K562 (cell line): ENCODE measurements at regions not wholly inside any gene's neighbourhood (a gene's known extent, or its start where the extent isn't known, plus 50 kb on each side); places are given as distances from the start of the nearest gene placed in this dataset.

ENCODE experiments used
- ATAC-seq: fragments of 200-7000 bp; cut with Tn5 transposase; 3 replicates; pipeline ENCODE4 v1.9.1; 2020; ENCODE audit warnings: moderate library complexity
- BruUV-seq: library from RNA; stranded (reverse); fragments of 400-500 nt; replicated peaks from 2 replicates; lab custom pipeline; 2021; lab: Mats Ljungman, UMichigan
- CTCF ChIA-PET: fragments of 300-600 bp; formaldehyde crosslinking; extraction: SDS; loops from one replicate; lab custom pipeline; 2021; ENCODE audit warnings: low intra/inter-chr PET ratio; lab: Yijun Ruan, JAX
- POLR2A ChIA-PET: fragments of 300-600, 350-650 bp; sonication (Branson Sonifier 250); formaldehyde crosslinking; extraction: SDS; loops from one replicate; lab custom pipeline; 2021; ENCODE audit warnings: antibody characterized with exemption, inconsistent platforms; lab: Yijun Ruan, JAX
- DNase-seq, 4 experiments: peaks; one replicate each; pipeline versions ENCODE4 v3.0.0 to v3.0.0-alpha.2; 2011 to 2018; ENCODE audit warnings: low spot score in 3 of 4, mixed read lengths in 3 of 4; ENCODE audit errors: extremely low read depth in 1 of 4
- FAIRE-seq: peaks from 2 replicates; lab custom pipeline; 2011; peaks lifted over from hg19 to GRCh38; lab: Jason Lieb, UNC
- H2AFZ ChIP-seq: 2 replicates; pipeline ENCODE4 v1.6.0; 2011; ENCODE audit warnings: low read depth, low read length, control low read depth, inconsistent platforms
- H3K27ac ChIP-seq: fragments of 200-600 bp; 3 replicates; pipeline ENCODE4 v1.8.0; 2011; ENCODE audit warnings: low read depth, mild to moderate bottlenecking, control low read depth, inconsistent platforms, low read length, moderate library complexity, mixed read lengths; ENCODE audit errors: extremely low read depth
- H3K27me3 ChIP-seq, 2 experiments: fragments of 300-600 bp in 1 of 2; 2 replicates in 1 of 2; 3 replicates in 1 of 2; pipeline versions ENCODE4 v1.6.0 to v1.8.0; 2011; ENCODE audit warnings: inconsistent platforms in 2 of 2, low read length in 2 of 2, mild to moderate bottlenecking in 1 of 2, mixed read lengths in 1 of 2, moderate library complexity in 1 of 2; ENCODE audit not compliant: control insufficient read depth in 2 of 2, insufficient read depth in 2 of 2
- H3K36me3 ChIP-seq: fragments of 300-600 bp; 3 replicates; pipeline ENCODE4 v1.8.0; 2011; ENCODE audit warnings: mild to moderate bottlenecking, low read length, inconsistent platforms; ENCODE audit not compliant: control insufficient read depth, insufficient read depth
- H3K4me1 ChIP-seq, 2 experiments: fragments of 200-600 bp in 1 of 2; replicated peaks in 1 of 2; 2 replicates in 1 of 2; 3 replicates in 1 of 2; pipeline versions ENCODE4 v1.5.1 to v1.8.0; 2011; ENCODE audit warnings: inconsistent platforms in 2 of 2, low read length in 2 of 2, mild to moderate bottlenecking in 1 of 2, mixed read lengths in 1 of 2, moderate library complexity in 1 of 2; ENCODE audit not compliant: control insufficient read depth in 2 of 2, insufficient read depth in 2 of 2
- H3K4me2 ChIP-seq: 2 replicates; pipeline ENCODE4 v1.6.1; 2011; ENCODE audit warnings: low read length, control low read depth, inconsistent platforms, mixed read lengths; ENCODE audit not compliant: insufficient read depth
- H3K4me3 ChIP-seq: fragments of 200-600 bp; sonication (generic), shearing (Covaris generic); 2 replicates; pipeline ENCODE4 v1.5.1; 2016; ENCODE audit warnings: control low read depth, inconsistent platforms
- H3K79me2 ChIP-seq: fragments of 200-600 bp; 3 replicates; pipeline ENCODE4 v1.8.0; 2011; ENCODE audit warnings: low read length, inconsistent platforms; ENCODE audit not compliant: control insufficient read depth, insufficient read depth
- H3K9ac ChIP-seq, 2 experiments: 2 replicates each; pipeline versions ENCODE4 v1.6.0 to v1.6.1; 2011; ENCODE audit warnings: low read depth in 2 of 2, low read length in 2 of 2, control low read depth in 1 of 2, inconsistent platforms in 1 of 2, mild to moderate bottlenecking in 1 of 2, mixed read lengths in 1 of 2; ENCODE audit not compliant: insufficient read depth in 1 of 2
- H3K9me1 ChIP-seq: one replicate; pipeline ENCODE4 v1.6.0; 2011; ENCODE audit warnings: inconsistent platforms, mild to moderate bottlenecking, low read length, moderate library complexity; ENCODE audit not compliant: control insufficient read depth, insufficient read depth
- H3K9me3 ChIP-seq: replicated peaks from 2 replicates; pipeline ENCODE4 v1.5.1; 2011; ENCODE audit warnings: low read depth, low read length, inconsistent platforms; ENCODE audit not compliant: control insufficient read depth, insufficient read depth
- H4K20me1 ChIP-seq: replicated peaks from 2 replicates; pipeline ENCODE4 v1.6.1; 2011; ENCODE audit warnings: low read length, inconsistent platforms, mixed read lengths; ENCODE audit not compliant: control insufficient read depth, insufficient read depth
- ASH1L ChIP-seq: fragments of 450-650 bp; IDR thresholded peaks from 2 replicates; pipeline ENCODE4 v1.6.1; 2018; ENCODE audit warnings: borderline replicate concordance, mild to moderate bottlenecking, low read depth; ENCODE audit not compliant: partially characterized antibody
- BRD9 ChIP-seq: fragments of 450-650 bp; IDR thresholded peaks from 2 replicates; pipeline ENCODE4 v1.6.1; 2018; ENCODE audit warnings: low read depth; ENCODE audit not compliant: partially characterized antibody
- HSF4 ChIP-seq: fragments of 250-450 bp; sonication (Bioruptor Pico); IDR thresholded peaks from 2 replicates; pipeline ENCODE4 v2.1.2; 2022; ENCODE audit warnings: mild to moderate bottlenecking, moderate library complexity, borderline replicate concordance
- POLR2G ChIP-seq: fragments of 200-400 bp; formaldehyde crosslinking; IDR thresholded peaks from 2 replicates; pipeline ENCODE4 v1.6.1; 2017; ENCODE audit warnings: low read depth, mild to moderate bottlenecking, antibody characterized with exemption, low read length, moderate library complexity
- PPARD ChIP-seq: fragments of 250-450 bp; sonication (Bioruptor Pico); IDR thresholded peaks from 2 replicates; pipeline ENCODE4 v1.8.0; 2022; ENCODE audit warnings: inconsistent platforms, mild to moderate bottlenecking, moderate library complexity
- PREB ChIP-seq: sonication (generic); formaldehyde crosslinking; IDR thresholded peaks from 2 replicates; pipeline ENCODE4 v1.8.1; 2023; ENCODE audit warnings: mild to moderate bottlenecking, missing genetic modification reagents
- SMAD1 ChIP-seq: fragments of 150-350 bp; IDR thresholded peaks from 2 replicates; pipeline ENCODE4 v1.6.1; 2014; ENCODE audit warnings: low read length, low read depth; ENCODE audit not compliant: partially characterized antibody
- TCFL5 ChIP-seq: fragments of 250-450 bp; sonication (Bioruptor Pico); conservative IDR thresholded peaks from 2 replicates; pipeline ENCODE4 v1.6.1; 2021; ENCODE audit warnings: mild to moderate bottlenecking, moderate library complexity, matching md5 sums
- ZNF589 ChIP-seq: fragments of 200-800 bp; sonication (Bioruptor generic); IDR thresholded peaks from 2 replicates; pipeline ENCODE4 v1.6.1; 2016; ENCODE audit warnings: low read depth, missing genetic modification characterization, missing compliant biosample characterization
- ZNF592 ChIP-seq: fragments of 450-650 bp; IDR thresholded peaks from 2 replicates; pipeline ENCODE4 v1.6.1; 2017; ENCODE audit warnings: antibody characterized with exemption, mild to moderate bottlenecking
- WGBS: fragments of 100-300 bp; shearing (Covaris generic); methylation state at CpG from one replicate; pipeline ENCODE4 v1.1.6; 2016; ENCODE audit warnings: low coverage, mixed read lengths; ENCODE audit not compliant: insufficient coverage; ENCODE audit errors: missing lambda C conversion rate; 5-methylcytosine and 5-hydroxymethylcytosine counted together
- in situ Hi-C: fragments of 300-500 bp; cut with MboI; formaldehyde crosslinking; loops from 4 replicates; pipeline ENCODE4 v1.15.0; 2018; ENCODE audit warnings: inconsistent platforms, mixed read lengths
- intact Hi-C: fragments of 100-400 bp; cut with micrococcal nuclease; formaldehyde crosslinking; loops from 2 replicates; pipeline ENCODE4 v1.14.2; 2022

- no peaks in the 10 kb centered on the region for H3K36me3 ChIP-seq
Observed at GRCh38 chr10:1972406-1972805, 235.1 kb upstream of the ADARB2 start.

More at GRCh38 chr10:1972406-1972805, 235.1 kb upstream of the ADARB2 start:
- TF ChIP-seq BRD9 (no peak), ASH1L (no peak), PPARD (no peak), TCFL5 (CRISPR knock-in tag) (no peak), SMAD1 (no peak), ZNF592 (no peak), ZNF589 (CRISPR knock-in tag) (no peak), PREB (CRISPR knock-in tag) (no peak), POLR2G (no peak), HSF4 (CRISPR knock-in tag) (no peak)
- no peaks in the 10 kb centered on the region for H3K79me2 ChIP-seq
- H3K9me1 ChIP-seq: no peaks in the 10 kb centered on the region
- no peak overlapping the region for H3K4me2 ChIP-seq
- ATAC-seq (no peak), FAIRE-seq (no peak), DNase-seq (no peak)
- in situ Hi-C loops: no loop called here
- BruUV-seq: no TSS peak
- POLR2A ChIA-PET: interaction anchor here (0.6 kb wide), 1 partner anchor 17 kb away, joined by 3 read pairs; no protein-coding TSS in a partner anchor
- H3K4me3 ChIP-seq: no peak overlapping the region
- H4K20me1 ChIP-seq: no peaks in the 10 kb centered on the region
- CTCF ChIA-PET: no interaction called here
- H3K27ac ChIP-seq: no peak overlapping the region
- H3K4me1 ChIP-seq: no peaks in the 10 kb centered on the region
- no peaks in the 10 kb centered on the region for H3K9me3 ChIP-seq
- peaks cover 0 to 13% of the 10 kb centered on the region in 2 experiments; a peak in 2 of 5 replicates for H3K27me3 ChIP-seq
- no peak overlapping the region for H2AFZ ChIP-seq
- intact Hi-C loops: no loop called here
- WGBS: 0% methylated on average over 3 of the region's 3 CpGs
- H3K9ac ChIP-seq: no peak overlapping the region
